GM19438 (cell line): ENCODE measurements at regions not wholly inside any gene's neighbourhood (a gene's known extent, or its start where the extent isn't known, plus 50 kb on each side); places are given as distances from the start of the nearest gene placed in this dataset.
"Not testable (repeated sequence)": the region's sequence is repeated elsewhere in the genome, so short reads cannot be mapped to it uniquely, and the experiment has no call there.

ENCODE experiments used
- ATAC-seq: cut with Tn5 transposase; IDR thresholded peaks from one replicate; pipeline ENCODE4 v1.9.1; 2021; ENCODE audit warnings: low read depth; ENCODE audit not compliant: unreplicated experiment

- ATAC-seq, result no peak
Observed at GRCh38 chr4:170388255-170388654, 298.5 kb upstream of the AADAT start.

GRCh38 chr4:170386971-170387370, 297.2 kb upstream of the AADAT start:
- no peak for ATAC-seq

GRCh38 chr4:170386511-170386910, 296.8 kb upstream of the AADAT start:
- no peak for ATAC-seq

DNA sequence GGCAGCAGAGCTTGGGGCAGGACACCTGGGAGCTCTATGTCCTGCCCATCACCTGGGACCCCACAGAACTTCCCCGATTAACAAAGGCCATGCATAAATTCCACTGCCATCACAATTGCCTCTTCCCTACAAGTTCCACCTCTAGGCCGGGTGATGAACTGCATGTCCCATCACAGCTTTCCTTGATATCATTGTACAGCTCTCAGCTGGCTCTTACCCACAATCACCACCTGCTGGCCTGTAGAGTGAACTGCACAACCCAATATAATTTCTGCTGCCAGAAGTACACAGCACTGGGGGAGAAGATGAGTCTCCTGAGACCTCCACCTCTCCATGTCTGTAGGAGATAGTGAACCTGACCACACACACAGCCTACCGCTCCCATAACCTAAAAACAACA, 285.0 kb upstream of the AADAT start:
- ATAC-seq, result peak; percentile 98

- no peak for ATAC-seq
Observed at GRCh38 chr4:170348945-170349344, 259.2 kb upstream of the AADAT start.

DNA sequence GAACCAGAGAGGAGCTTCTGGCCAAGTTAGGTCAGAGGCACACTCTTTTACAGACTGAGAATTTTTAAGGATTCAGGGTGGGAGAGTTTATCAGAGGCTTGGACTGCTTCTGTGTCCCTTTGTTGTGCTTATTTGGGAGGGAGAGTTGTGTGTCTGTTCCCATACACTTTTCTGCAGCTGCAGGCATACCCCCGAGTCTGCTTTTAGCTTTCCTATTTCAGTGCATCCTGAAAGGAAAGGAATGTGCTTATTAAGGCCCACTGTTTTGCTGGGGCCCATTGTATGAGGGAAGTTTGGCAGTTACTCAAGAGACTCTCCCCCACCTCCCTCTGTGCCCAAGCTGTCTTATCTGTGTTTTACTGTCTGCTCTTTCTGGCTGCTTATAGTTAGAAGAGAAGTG, 257.4 kb upstream of the AADAT start:
- not testable (repeated sequence) for ATAC-seq

DNA sequence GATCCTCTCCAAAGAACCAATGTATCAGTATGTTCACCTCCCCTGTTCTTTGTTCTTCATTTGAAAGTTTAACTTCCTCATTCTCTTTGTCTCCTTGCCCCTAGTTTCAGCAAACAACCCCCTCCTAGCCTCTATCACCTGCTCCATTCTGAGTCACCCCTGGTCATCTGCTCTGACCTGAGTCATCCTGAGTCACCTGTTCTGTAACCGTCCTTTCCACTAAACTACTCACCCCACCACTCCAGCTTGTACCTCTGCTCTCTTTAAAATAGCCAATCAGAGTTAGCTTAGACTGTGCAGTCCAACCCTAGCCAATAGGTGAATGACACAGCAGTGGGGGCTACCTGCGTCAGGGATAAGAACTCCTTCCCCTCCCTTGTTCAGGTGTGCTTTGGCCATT, 249.8 kb upstream of the AADAT start:
- ATAC-seq, result no peak

GRCh38 chr4:170336238-170336775, 246.6 kb upstream of the AADAT start:
- peak; percentile 90 for ATAC-seq

DNA sequence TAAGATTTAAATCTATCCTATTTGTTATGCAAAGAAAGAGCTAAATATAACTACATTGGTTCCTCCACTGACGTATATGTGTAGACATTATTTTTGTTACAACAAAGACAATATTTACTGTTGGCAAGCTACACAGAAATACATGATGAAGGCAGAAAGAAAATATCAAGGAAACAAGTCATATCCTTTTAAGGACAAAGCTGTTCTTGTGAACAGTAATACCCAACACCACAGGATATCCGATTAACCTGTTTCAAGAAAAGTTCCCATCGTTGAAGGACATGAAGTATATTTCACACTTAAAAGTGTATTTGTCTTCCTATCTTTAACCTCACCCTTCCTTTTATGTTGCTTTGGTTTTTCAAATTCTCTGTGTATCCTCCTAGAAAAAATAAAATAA, 235.8 kb upstream of the AADAT start:
- ATAC-seq, result no peak

DNA sequence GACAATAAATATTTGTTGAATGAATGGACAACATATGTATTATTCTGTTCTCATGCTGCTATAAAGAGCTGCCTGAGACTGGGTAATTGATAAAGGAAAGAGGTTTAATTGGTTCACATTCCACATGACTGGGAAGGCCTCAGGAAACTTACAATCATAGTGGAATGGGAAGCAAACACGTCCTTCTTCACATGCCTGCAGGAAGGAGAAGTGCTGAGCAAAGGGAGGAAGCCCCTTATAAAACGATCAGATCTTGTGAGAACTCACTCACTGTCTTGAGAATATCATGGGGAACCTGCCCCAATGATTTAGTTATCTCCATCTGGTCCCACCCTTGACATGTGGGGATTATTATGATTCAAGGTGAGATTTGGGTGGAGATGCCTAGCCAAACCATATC, 233.9 kb upstream of the AADAT start:
- no peak for ATAC-seq

DNA sequence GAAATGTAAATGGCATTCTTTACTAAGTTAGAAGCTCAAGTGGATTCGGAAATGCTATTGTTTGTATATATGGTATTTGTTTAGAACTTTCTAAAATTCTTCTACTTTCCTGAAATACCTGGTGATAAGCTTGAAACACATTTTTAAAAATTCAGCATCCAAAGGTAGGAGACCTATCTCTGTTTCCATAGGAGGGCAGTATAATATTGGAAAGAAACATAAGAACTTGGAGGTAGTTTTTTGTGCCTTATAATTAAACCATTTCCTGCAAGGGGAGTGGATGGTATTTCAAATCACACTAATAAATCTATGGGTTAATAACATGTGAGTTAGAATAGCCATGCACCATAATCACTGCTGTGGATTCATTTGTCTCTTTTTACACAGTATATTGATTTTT, 217.4 kb upstream of the AADAT start:
- no peak for ATAC-seq

DNA sequence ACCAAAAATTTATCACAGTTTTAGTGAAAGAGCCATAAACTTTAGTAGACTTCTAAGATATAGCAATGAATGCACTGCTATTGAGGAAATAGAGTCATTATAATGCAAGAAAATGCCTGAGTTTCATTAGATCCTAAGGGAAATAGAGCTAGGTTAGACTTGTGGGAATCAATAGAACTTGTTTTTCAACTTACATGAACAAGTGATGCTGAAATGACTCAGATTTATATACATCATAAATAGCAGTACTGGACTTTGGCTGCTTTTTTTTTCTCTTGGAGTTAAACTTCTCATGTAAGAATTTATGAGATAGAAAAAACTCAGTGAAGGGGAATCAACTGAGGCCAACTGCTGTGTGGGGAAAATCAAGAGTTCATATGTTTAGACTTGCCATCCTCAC, 216.5 kb upstream of the AADAT start:
- no peak for ATAC-seq

DNA sequence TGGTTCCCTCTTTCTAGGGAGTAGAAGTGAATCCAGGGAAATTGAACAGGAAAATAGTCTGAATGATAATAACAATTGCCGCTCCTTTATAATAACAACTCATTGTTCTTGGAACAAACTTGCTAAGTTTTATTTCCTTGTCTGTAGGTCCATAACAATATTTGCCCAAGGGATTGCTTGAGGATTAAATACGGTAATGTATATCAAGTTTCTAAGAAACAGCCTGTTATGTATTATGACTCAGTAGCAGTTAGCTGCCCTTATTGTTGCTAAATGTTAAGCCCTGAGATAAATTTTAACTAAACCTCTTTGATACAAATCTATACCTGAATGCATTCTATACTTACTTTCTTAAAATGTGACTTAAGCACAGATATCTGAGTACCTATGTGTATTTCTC, 215.9 kb upstream of the AADAT start:
- no peak for ATAC-seq

DNA sequence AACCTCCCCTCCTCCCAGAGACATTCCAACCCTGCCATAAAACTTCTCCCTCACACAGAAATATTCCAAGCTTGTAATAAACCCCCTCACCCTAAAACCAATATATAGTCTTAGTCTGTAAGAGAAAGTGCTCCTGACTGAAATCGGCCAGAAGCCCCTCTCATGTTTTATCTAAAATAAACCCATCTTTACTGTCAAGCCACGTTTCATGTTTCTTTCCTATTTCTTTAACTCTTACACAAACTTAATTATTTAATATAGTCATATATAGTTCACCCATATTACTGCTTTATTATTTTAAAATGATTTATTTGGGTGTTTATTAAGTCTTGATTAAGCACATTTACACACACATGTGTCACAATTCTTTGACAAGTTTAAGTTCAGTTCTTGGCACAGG, 191.3 kb upstream of the AADAT start:
- ATAC-seq, result no peak

- no peak for ATAC-seq
Observed at GRCh38 chr4:170278460-170278859, 188.7 kb upstream of the AADAT start.

DNA sequence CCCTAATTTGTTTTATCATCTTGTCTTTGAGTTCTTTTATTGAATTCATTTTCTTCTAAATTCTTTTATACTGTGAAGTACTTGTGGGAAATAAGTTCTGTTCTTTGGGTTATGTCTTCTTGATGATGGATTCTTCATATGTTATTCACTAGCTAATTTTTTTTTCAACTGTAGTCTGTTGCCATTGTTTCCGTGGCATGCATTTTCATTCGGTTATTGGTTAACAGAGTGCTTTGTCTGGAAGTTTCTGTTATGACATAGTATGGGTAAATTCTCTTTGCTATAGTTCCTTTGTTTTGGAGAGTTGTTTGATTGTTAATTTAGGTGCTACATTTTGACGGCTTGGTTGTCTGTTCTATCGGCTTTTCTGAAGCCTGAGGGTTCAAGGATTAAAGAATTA, 184.9 kb upstream of the AADAT start:
- ATAC-seq, result no peak

DNA sequence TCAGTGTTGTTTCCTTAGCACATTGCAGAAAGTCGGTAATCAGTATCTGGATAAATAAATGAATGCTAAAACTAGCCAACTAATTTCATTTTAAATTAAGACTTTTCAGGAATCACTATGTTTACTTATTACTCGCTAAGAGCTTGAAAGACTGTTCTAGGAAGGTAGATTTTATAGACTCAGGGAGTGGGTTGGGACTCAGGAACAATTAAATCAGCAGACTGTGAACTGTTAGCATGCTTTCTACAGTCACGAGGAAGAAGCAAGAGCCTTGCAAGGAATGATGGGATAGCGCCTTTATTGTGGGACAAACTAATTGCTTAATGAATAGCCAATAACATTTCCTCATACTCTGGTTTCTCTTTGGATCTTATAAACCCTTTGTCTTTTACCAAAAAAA, 183.2 kb upstream of the AADAT start:
- ATAC-seq, result no peak

- no peak for ATAC-seq
Observed at GRCh38 chr4:170271723-170272122, 182.0 kb upstream of the AADAT start.

DNA sequence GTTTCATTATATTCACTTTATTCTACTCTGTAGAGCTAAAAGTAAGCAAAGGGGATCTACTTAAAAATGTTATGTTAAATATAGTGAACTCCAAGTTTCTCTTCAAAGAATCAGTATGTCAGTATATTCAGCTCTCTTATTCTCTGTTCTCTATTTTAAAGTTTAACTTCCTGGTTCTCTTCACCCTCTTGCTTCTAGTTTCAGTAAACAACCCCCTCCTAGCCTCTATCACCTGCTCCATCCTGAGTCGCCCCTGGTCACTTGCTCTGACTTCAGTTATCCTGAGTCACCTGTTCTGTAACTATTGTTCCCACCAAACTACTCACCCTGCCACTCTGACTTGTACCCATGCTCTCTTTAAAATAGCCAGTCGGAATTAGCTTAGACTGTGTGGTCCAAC, 180.9 kb upstream of the AADAT start:
- ATAC-seq, result no peak

- ATAC-seq, result no peak
Observed at GRCh38 chr4:170269950-170270349, 180.2 kb upstream of the AADAT start.

DNA sequence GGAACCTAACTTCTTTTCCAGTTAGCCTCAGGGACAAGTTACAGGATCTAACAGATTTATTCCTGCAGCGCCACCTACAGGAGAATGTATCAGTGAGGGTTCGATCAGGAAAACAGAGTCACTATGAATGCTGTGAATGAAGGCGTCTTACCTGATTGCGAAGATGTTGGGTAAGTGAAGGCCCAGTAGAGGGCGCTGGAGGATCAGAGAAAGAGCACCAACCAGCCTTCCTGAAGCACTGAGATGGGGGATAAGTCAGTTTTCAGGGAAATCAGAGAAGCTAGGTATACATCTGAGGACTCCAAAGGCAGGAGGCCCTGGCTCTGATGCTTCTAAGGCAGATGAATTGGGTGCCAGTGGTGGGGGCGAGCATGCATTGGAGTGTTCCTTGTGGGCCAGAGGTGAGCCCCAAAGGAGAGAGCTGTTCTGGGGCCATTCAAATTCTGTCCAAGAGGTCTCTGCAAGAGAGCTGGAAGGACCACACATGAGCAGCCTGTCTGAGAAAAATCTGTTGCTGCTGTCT, 169.9 kb upstream of the AADAT start:
- ATAC-seq, result peak; percentile 100

DNA sequence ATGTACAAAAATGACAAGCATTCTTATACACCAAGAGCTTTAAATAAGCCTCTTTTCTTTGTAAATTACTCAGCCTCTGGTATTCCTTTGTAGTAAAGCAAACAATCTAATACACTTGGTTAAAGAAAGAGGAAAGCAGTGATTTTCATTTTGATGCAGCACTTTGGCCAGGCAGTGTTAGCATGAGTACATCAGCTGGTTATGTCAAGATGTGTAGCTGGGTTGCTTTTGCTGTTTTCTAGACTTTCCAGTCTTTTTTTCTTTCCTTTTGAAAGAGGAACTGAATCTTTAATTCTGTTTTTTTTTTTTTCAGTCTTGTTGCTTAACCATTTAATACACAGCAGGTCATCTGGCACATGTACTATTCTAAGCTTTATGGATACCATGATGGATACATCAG, 167.1 kb upstream of the AADAT start:
- ATAC-seq, result no peak

DNA sequence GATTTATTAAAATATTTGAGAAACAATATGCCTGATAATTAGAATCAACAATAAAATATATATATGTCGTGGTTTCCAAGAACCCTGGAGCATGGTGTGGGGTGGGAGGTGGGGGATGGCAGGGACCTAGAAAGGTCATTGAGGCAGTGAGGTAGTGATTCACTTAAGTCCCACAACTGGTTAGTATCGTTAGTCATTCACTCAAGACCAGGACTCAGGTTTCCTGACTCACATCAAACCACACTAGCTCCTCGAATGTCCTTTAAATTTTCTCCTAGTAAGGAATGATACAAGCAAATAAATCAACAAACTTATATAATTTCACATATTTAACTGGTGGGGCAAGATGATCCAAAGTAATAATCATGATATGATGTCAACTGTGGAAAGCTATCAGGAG, 158.8 kb upstream of the AADAT start:
- ATAC-seq, result no peak
